ENCODE measurements at regions not wholly inside any gene's neighbourhood (a gene's known extent, or its start where the extent isn't known, plus 50 kb on each side); places are given as distances from the start of the nearest gene placed in this dataset.

- no peak for DNase-seq (ENCODE audit: low spot score)
- intact Hi-C loops (cut with micrococcal nuclease; ENCODE audit: unreplicated experiment), result no loop called here
- Histone ChIP-seq H3K4me3 (ENCODE audit: low read depth, low read length, poor library complexity, severe bottlenecking) (no peak overlapping the region), H3K36me3 (ENCODE audit: insufficient read depth, low read length, poor library complexity, severe bottlenecking) (no peaks in the 10 kb centered on the region), H3K4me1 (ENCODE audit: insufficient read depth, low read length, poor library complexity, severe bottlenecking) (no peaks in the 10 kb centered on the region), H3K9me3 (ENCODE audit: low read depth, low read length, poor library complexity, severe bottlenecking) (no peaks in the 10 kb centered on the region), H3K27ac (ENCODE audit: low read depth, low read length, poor library complexity, severe bottlenecking) (no peak overlapping the region), H3K27me3 (replicated peaks; ENCODE audit: insufficient read depth, low read depth, low read length, poor library complexity) (peaks cover 82% of the 10 kb centered on the region)
- POLR2A ChIA-PET (ENCODE audit: low non-redundant PET), result no interaction called here
- no TSS peak for BruUV-seq (replicated peaks)
- no peak for TF ChIP-seq EZH2 (IDR thresholded peaks at IDR 0.05; ENCODE audit: borderline replicate concordance, low read depth, low read length, poor library complexity, severe bottlenecking)
- TF ChIP-seq CTCF (conservative IDR thresholded peaks at IDR 0.05; ENCODE audit: low read depth, low read length), result no peak
- CTCF ChIA-PET, result no interaction called here
Observed at GRCh38 chr20:40856653-40857052, 167.6 kb upstream of the MAFB start.

GRCh38 chr20:40860487-40860902 lies 168.1 kb upstream of the TOP1 start:
- ChIA-PET CTCF (no interaction called here), POLR2A (ENCODE audit: low non-redundant PET) (no interaction called here)
- no TSS peak for BruUV-seq (replicated peaks)
- Histone ChIP-seq H3K4me1 (ENCODE audit: insufficient read depth, low read length, poor library complexity, severe bottlenecking) (no peaks in the 10 kb centered on the region), H3K27me3 (replicated peaks; ENCODE audit: insufficient read depth, low read depth, low read length, poor library complexity) (peaks cover 68% of the 10 kb centered on the region), H3K4me3 (ENCODE audit: low read depth, low read length, poor library complexity, severe bottlenecking) (no peak overlapping the region), H3K9me3 (ENCODE audit: low read depth, low read length, poor library complexity, severe bottlenecking) (no peaks in the 10 kb centered on the region), H3K36me3 (ENCODE audit: insufficient read depth, low read length, poor library complexity, severe bottlenecking) (no peaks in the 10 kb centered on the region), H3K27ac (ENCODE audit: low read depth, low read length, poor library complexity, severe bottlenecking) (no peak overlapping the region)
- intact Hi-C loops (cut with micrococcal nuclease; ENCODE audit: unreplicated experiment), result no loop called here
- no peak for DNase-seq (ENCODE audit: low spot score)
- TF ChIP-seq EZH2 (IDR thresholded peaks at IDR 0.05; ENCODE audit: borderline replicate concordance, low read depth, low read length, poor library complexity, severe bottlenecking) (no peak), CTCF (conservative IDR thresholded peaks at IDR 0.05; ENCODE audit: low read depth, low read length) (no peak)

- ChIA-PET CTCF (no interaction called here), POLR2A (ENCODE audit: low non-redundant PET) (no interaction called here)
- Histone ChIP-seq H3K4me1 (ENCODE audit: insufficient read depth, low read length, poor library complexity, severe bottlenecking) (no peaks in the 10 kb centered on the region), H3K27me3 (replicated peaks; ENCODE audit: insufficient read depth, low read depth, low read length, poor library complexity) (peaks cover 58% of the 10 kb centered on the region), H3K9me3 (ENCODE audit: low read depth, low read length, poor library complexity, severe bottlenecking) (no peaks in the 10 kb centered on the region), H3K4me3 (ENCODE audit: low read depth, low read length, poor library complexity, severe bottlenecking) (no peak overlapping the region), H3K36me3 (ENCODE audit: insufficient read depth, low read length, poor library complexity, severe bottlenecking) (no peaks in the 10 kb centered on the region), H3K27ac (ENCODE audit: low read depth, low read length, poor library complexity, severe bottlenecking) (no peak overlapping the region)
- TF ChIP-seq EZH2 (IDR thresholded peaks at IDR 0.05; ENCODE audit: borderline replicate concordance, low read depth, low read length, poor library complexity, severe bottlenecking), result no peak
- no peak for TF ChIP-seq CTCF (conservative IDR thresholded peaks at IDR 0.05; ENCODE audit: low read depth, low read length)
- no TSS peak for BruUV-seq (replicated peaks)
- DNase-seq (ENCODE audit: low spot score), result no peak
- intact Hi-C loops (cut with micrococcal nuclease; ENCODE audit: unreplicated experiment), result no loop called here
Observed at GRCh38 chr20:40861427-40862008, 167.1 kb upstream of the TOP1 start.

Measured in A673 (cell line).